CD4-positive, alpha-beta memory T cell (primary cell): ENCODE measurements at regions not wholly inside any gene's neighbourhood (a gene's known extent, or its start where the extent isn't known, plus 50 kb on each side); places are given as distances from the start of the nearest gene placed in this dataset.

Source experiments
- CTCF ChIA-PET: fragments of 350-600 bp; sonication (Branson Sonifier 250); formaldehyde crosslinking; loops from one replicate; lab custom pipeline; 2021; ENCODE audit warnings: inconsistent platforms; ENCODE audit not compliant: partially characterized antibody; lab: Charles Lee
- POLR2A ChIA-PET: fragments of 350-600 bp; sonication (Branson Sonifier 250); formaldehyde crosslinking; loops from one replicate; lab custom pipeline; 2021; ENCODE audit not compliant: partially characterized antibody; lab: Charles Lee
- DNase-seq, 5 donors: peaks; one replicate each; pipeline versions ENCODE4 v3.0.0 to v3.0.0-alpha.2; 2020 to 2022; ENCODE audit warnings: mixed read lengths in 1 of 5
- H3K27ac ChIP-seq: one replicate; pipeline ENCODE4 v1.7.0; 2013; ENCODE audit warnings: low read depth, low read length
- H3K27me3 ChIP-seq: 2 replicates; pipeline ENCODE4 v1.7.0; 2013; ENCODE audit warnings: mild to moderate bottlenecking, low read length, moderate library complexity; ENCODE audit not compliant: insufficient read depth
- H3K36me3 ChIP-seq: 2 replicates; pipeline ENCODE4 v1.7.0; 2013; ENCODE audit warnings: mild to moderate bottlenecking, low read length, moderate library complexity; ENCODE audit not compliant: insufficient read depth
- H3K4me1 ChIP-seq: 2 replicates; pipeline ENCODE4 v1.7.0; 2013; ENCODE audit warnings: mild to moderate bottlenecking, low read length, moderate library complexity; ENCODE audit not compliant: insufficient read depth
- H3K4me3 ChIP-seq, 2 donors: one replicate each; pipeline ENCODE4 v1.7.0; 2013; ENCODE audit warnings: low read length in 2 of 2, mild to moderate bottlenecking in 1 of 2
- H3K9me3 ChIP-seq, 2 donors: one replicate each; pipeline ENCODE4 v1.7.0; 2013; ENCODE audit warnings: low read length in 2 of 2, control low read depth in 1 of 2; ENCODE audit not compliant: control insufficient read depth in 1 of 2
- H3K27ac Mint-ChIP-seq, 7 donors: one replicate each; pipeline ENCODE4 v1.8.0; 2020 to 2021; ENCODE audit warnings: mixed read lengths in 7 of 7, mild to moderate bottlenecking in 6 of 7, inconsistent platforms in 3 of 7, moderate library complexity in 3 of 7
- H3K27me3 Mint-ChIP-seq, 2 donors: one replicate each; pipeline ENCODE4 v1.8.0; 2020 to 2021; ENCODE audit warnings: mixed read lengths in 2 of 2
- H3K36me3 Mint-ChIP-seq, 2 donors: one replicate each; pipeline ENCODE4 v1.8.0; 2020 to 2021; ENCODE audit warnings: mixed read lengths in 2 of 2, inconsistent platforms in 1 of 2, mild to moderate bottlenecking in 1 of 2
- H3K4me1 Mint-ChIP-seq, 4 donors: one replicate each; pipeline ENCODE4 v1.8.0; 2020 to 2021; ENCODE audit warnings: mixed read lengths in 4 of 4, mild to moderate bottlenecking in 1 of 4
- H3K4me3 Mint-ChIP-seq, 8 donors: one replicate each; pipeline ENCODE4 v1.8.0; 2020 to 2021; ENCODE audit warnings: mixed read lengths in 8 of 8, mild to moderate bottlenecking in 7 of 8, moderate library complexity in 6 of 8, inconsistent platforms in 3 of 8
- H3K9me3 Mint-ChIP-seq, 8 donors: one replicate each; pipeline ENCODE4 v1.8.0; 2020 to 2021; ENCODE audit warnings: mixed read lengths in 8 of 8, mild to moderate bottlenecking in 5 of 8, inconsistent platforms in 3 of 8, moderate library complexity in 1 of 8
- intact Hi-C: fragments of 100-400 bp; cut with micrococcal nuclease; formaldehyde crosslinking; loops from one replicate; pipeline ENCODE4 v1.15.1; 2023

DNA sequence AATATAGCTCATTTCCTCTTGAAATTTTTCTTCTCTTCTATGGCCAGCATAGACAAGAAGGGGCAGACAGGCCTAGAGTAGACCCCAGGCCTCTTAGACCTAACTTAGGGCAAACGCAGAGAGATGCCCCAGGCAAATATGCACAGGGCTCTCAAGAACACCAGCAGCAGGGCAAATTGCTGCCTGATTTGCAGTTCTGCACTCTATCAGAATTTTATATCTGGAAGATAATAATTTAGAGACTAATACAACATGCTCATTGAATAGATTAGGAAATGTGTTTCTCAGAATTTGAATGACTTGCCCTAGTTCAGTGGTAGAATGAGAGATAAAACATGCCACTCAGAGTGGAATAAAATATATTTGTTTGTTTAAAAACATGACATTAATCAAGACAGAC, 200.4 kb upstream of the ADGRL2 start:
- no peak for DNase-seq
- Mint-ChIP-seq H3K9me3 (peaks cover 0 to 5% (median 2%) of the 10 kb centered on the region in 8 donors), H3K4me3 (no peak overlapping the region), H3K27ac (no peak overlapping the region), H3K36me3 (no peaks in the 10 kb centered on the region), H3K27me3 (peaks cover 0 to 1% of the 10 kb centered on the region in 2 donors), H3K4me1 (no peaks in the 10 kb centered on the region)
- H3K27ac ChIP-seq, result no peak overlapping the region
- no peak overlapping the region for H3K4me3 ChIP-seq
- no peaks in the 10 kb centered on the region for H3K4me1 ChIP-seq
- POLR2A ChIA-PET, result no interaction called here
- H3K27me3 ChIP-seq, result no peaks in the 10 kb centered on the region
- intact Hi-C loops, result no loop called here
- no peaks in the 10 kb centered on the region for H3K9me3 ChIP-seq
- no peaks in the 10 kb centered on the region for H3K36me3 ChIP-seq
- CTCF ChIA-PET, result no interaction called here

DNA sequence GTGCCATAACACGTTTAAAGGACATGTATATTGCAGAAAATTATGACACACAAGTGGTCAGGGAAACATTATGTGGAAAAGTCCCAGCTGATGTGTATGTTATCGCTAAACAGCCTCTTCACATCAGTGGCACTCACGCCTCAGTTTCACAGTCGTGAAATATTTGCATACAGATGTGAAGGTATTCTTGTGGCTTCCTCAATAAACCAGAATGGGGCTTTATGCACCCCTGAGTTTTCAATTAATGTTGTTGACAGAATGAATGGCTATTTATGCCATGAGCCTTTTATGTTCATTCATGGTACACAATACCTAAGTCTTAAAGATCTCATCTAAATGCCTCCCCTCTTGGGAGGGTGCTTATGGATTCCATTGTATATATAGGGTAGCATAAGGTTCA, 202.1 kb upstream of the ADGRL2 start:
- ChIA-PET POLR2A (no interaction called here), CTCF (no interaction called here)
- H3K4me1 Mint-ChIP-seq, result no peaks in the 10 kb centered on the region
- no peak for DNase-seq
- H3K27ac Mint-ChIP-seq, result no peak overlapping the region
- no peak overlapping the region for H3K4me3 Mint-ChIP-seq
- no peak overlapping the region for H3K27ac ChIP-seq
- no peaks in the 10 kb centered on the region for H3K36me3 Mint-ChIP-seq
- peaks cover 0 to 1% of the 10 kb centered on the region in 2 donors for H3K27me3 Mint-ChIP-seq
- intact Hi-C loops, result no loop called here
- H3K9me3 ChIP-seq, result no peaks in the 10 kb centered on the region
- no peaks in the 10 kb centered on the region for H3K4me1 ChIP-seq
- no peaks in the 10 kb centered on the region for H3K27me3 ChIP-seq
- peaks cover 0 to 5% (median 2%) of the 10 kb centered on the region in 8 donors for H3K9me3 Mint-ChIP-seq
- H3K36me3 ChIP-seq, result no peaks in the 10 kb centered on the region
- no peak overlapping the region for H3K4me3 ChIP-seq

DNA sequence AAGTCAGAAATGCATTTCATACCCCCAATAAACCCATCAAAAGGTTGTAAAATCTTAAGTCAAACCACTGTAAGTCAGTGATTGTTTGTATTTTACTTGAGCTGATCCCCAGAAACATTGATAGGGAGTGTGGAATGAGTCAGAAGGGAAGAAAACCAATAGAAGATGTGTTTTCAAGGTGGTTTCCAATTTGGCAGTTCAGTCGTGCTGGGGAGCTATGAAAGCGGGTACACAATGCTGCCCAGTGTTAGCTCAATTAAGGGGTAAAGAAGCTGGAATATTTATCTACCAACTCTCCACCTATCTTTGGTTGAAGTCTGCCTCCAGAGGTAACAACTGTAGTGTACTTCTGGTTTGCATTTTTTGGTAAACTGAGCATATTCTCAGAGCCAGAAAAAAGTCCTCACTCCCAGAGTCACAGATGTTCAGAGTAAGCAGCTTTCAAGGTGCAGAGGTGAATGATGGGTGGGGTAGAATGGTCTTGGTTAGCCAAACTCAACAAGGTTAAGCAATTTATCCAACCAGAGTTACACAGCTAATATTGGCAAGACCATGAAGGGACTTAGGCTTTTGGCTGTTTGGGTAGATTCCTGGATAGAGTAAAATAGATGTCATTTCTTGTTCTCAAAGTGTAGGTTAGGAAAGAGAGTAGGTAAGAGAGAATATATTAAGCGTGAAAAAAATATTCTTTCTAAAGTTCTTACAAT, 202.9 kb upstream of the ADGRL2 start:
- intact Hi-C loops, result no loop called here
- POLR2A ChIA-PET, result no interaction called here
- CTCF ChIA-PET, result no interaction called here
- Mint-ChIP-seq H3K27ac (no peak overlapping the region), H3K9me3 (peaks cover 0 to 5% (median under 1%) of the 10 kb centered on the region in 8 donors), H3K4me3 (no peak overlapping the region), H3K4me1 (no peaks in the 10 kb centered on the region), H3K36me3 (no peaks in the 10 kb centered on the region), H3K27me3 (no peaks in the 10 kb centered on the region)
- Histone ChIP-seq H3K4me1 (no peaks in the 10 kb centered on the region), H3K27ac (no peak overlapping the region), H3K4me3 (no peak overlapping the region), H3K9me3 (no peaks in the 10 kb centered on the region), H3K36me3 (no peaks in the 10 kb centered on the region), H3K27me3 (no peaks in the 10 kb centered on the region)
- DNase-seq, result no peak

DNA sequence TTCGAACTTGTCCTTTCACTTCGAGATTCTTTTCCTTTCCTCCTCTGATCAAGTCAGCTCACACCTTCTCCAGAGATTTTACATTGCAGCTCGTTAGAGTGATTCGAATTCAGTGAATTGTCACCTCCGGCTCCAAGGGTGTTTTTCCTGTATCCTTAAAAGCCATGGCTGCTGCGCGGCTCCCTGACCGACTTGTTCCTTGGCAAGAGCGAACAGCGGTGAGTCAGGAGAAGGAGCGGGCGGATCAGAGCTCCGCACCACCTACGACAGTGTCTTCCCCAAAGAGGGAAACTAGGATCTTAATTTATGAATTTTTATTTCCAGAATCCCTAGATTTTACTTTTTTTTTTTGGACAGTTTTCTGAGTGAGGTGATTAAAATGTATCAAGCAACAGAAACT, 204.4 kb upstream of the ADGRL2 start:
- Histone ChIP-seq H3K9me3 (no peaks in the 10 kb centered on the region), H3K27me3 (no peaks in the 10 kb centered on the region), H3K27ac (no peak overlapping the region), H3K4me1 (no peaks in the 10 kb centered on the region), H3K36me3 (no peaks in the 10 kb centered on the region), H3K4me3 (no peak overlapping the region)
- Mint-ChIP-seq H3K9me3 (peaks cover 0 to 2% (median 0%) of the 10 kb centered on the region in 8 donors), H3K4me1 (no peaks in the 10 kb centered on the region), H3K27ac (no peak overlapping the region), H3K36me3 (no peaks in the 10 kb centered on the region), H3K4me3 (no peak overlapping the region), H3K27me3 (no peaks in the 10 kb centered on the region)
- CTCF ChIA-PET, result no interaction called here
- no peak for DNase-seq
- POLR2A ChIA-PET, result no interaction called here
- intact Hi-C loops, result no loop called here

DNA sequence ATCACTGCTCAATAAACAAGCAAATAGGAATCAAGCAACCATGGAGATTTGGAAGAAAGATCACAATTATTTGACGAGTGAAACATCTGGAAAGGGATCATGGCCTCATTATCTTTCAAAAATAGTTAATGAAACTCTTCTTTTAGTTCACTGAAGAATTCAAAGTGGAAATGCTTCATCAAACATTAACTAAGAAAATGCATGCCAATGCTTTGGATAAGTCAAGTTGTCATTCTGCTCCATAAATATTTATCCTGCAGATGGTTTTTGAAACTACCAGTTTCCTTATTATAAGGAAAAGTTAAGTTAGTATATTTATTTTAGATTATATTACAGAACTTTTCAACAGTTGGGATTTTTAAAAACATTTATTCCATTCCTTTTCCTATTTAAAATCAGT, 206.5 kb upstream of the ADGRL2 start:
- ChIA-PET POLR2A (no interaction called here), CTCF (no interaction called here)
- no peaks in the 10 kb centered on the region for H3K27me3 ChIP-seq
- no peak overlapping the region for H3K27ac ChIP-seq
- no peak overlapping the region for H3K4me3 ChIP-seq
- intact Hi-C loops, result no loop called here
- no peaks in the 10 kb centered on the region for H3K9me3 ChIP-seq
- Mint-ChIP-seq H3K27ac (no peak overlapping the region), H3K27me3 (no peaks in the 10 kb centered on the region), H3K9me3 (peaks cover 0 to 3% (median 2%) of the 10 kb centered on the region in 8 donors), H3K36me3 (no peaks in the 10 kb centered on the region), H3K4me1 (no peaks in the 10 kb centered on the region), H3K4me3 (no peak overlapping the region)
- no peak for DNase-seq
- no peaks in the 10 kb centered on the region for H3K36me3 ChIP-seq
- no peaks in the 10 kb centered on the region for H3K4me1 ChIP-seq

DNA sequence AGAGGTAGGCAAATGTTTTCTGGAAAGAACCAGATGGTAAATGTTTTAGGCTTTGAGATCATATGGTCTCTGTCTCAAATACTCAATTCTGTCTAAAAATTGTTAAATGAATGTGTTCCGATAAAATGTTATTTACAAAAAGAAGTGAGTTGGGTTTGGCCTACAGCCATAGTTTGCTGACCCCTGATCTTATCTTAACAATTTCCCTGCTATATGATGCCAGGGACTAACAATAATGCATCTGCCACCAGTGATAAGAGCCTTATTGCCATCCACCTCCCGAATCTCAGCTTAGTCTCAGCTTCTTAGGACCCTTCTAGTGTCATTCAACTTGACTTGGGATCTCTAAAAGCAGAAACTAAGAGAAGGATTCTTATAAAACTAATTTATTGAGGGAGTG, 208.5 kb upstream of the ADGRL2 start:
- Mint-ChIP-seq H3K27ac (no peak overlapping the region), H3K36me3 (no peaks in the 10 kb centered on the region), H3K4me3 (no peak overlapping the region), H3K4me1 (no peaks in the 10 kb centered on the region), H3K27me3 (no peaks in the 10 kb centered on the region), H3K9me3 (peaks cover 0 to 7% (median under 1%) of the 10 kb centered on the region in 8 donors)
- ChIA-PET CTCF (no interaction called here), POLR2A (no interaction called here)
- Histone ChIP-seq H3K36me3 (no peaks in the 10 kb centered on the region), H3K4me3 (no peak overlapping the region), H3K27me3 (no peaks in the 10 kb centered on the region), H3K27ac (no peak overlapping the region), H3K4me1 (no peaks in the 10 kb centered on the region), H3K9me3 (no peaks in the 10 kb centered on the region)
- no peak for DNase-seq
- intact Hi-C loops, result no loop called here

DNA sequence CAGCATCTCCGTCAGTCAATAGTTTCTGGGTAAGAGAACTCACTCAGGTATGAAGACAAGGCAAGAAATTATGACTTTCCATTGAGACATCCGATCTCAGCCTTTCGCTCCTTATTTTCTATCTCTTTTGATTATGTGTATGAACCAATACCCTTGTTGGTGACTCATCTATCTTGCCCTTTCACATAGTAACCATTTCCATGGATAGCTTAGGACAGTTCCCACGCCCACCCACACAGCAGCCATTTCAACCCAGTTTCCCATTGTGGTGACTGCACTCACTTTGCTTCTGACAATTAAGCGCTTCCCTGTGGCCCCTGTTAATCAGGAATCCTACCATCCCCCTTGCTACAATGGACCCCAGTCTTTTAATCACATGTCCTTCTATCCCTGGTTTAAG, 210.6 kb upstream of the ADGRL2 start:
- Mint-ChIP-seq H3K4me1 (no peaks in the 10 kb centered on the region), H3K36me3 (no peaks in the 10 kb centered on the region), H3K27me3 (no peaks in the 10 kb centered on the region), H3K4me3 (no peak overlapping the region), H3K27ac (no peak overlapping the region), H3K9me3 (peaks cover 0 to 8% (median 0%) of the 10 kb centered on the region in 8 donors)
- DNase-seq, result no peak
- H3K27me3 ChIP-seq, result no peaks in the 10 kb centered on the region
- CTCF ChIA-PET, result no interaction called here
- no peak overlapping the region for H3K4me3 ChIP-seq
- no peaks in the 10 kb centered on the region for H3K36me3 ChIP-seq
- H3K4me1 ChIP-seq, result no peaks in the 10 kb centered on the region
- intact Hi-C loops, result no loop called here
- H3K9me3 ChIP-seq, result no peaks in the 10 kb centered on the region
- H3K27ac ChIP-seq, result no peak overlapping the region
- POLR2A ChIA-PET, result no interaction called here
